ENCODE measurements at regions not wholly inside any gene's neighbourhood (a gene's known extent, or its start where the extent isn't known, plus 50 kb on each side); places are given as distances from the start of the nearest gene placed in this dataset.

DNA sequence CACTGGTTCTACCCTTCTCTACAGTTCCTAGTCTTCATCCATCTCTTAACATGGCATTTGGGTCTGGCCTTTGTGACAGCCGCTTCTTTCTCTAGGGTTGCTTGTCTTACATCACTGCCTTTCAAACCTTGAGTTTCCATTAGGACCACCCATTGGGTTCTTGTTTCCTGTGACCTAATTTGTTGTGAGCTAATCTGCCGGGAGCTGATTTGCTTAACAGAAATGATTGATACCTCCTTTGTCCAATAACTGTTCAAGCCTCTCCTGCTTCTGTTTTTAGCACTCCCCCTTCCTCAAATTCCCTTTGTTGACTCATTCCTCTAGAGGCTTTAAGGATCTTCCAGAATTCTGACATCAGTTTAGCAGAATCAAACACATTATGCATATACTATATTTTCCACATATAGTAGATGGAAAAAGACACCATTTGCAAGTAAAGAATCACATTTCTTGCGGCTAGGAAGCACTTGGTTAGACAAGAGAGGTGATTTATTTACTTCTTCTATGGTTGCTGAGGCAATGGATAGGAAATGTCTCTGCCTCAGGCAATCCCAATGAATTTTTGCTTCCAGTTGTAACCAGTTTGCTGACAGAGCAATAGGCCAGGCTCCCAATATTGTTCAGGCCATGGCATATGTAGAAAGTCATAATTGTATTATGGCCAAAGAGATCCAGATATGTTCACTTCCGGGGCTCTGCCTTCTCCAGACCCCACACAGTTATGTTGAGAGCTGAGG, 130.7 kb downstream of the SNX19 start:
- H3K4me3 ChIP-seq = no peak overlapping the region

DNA sequence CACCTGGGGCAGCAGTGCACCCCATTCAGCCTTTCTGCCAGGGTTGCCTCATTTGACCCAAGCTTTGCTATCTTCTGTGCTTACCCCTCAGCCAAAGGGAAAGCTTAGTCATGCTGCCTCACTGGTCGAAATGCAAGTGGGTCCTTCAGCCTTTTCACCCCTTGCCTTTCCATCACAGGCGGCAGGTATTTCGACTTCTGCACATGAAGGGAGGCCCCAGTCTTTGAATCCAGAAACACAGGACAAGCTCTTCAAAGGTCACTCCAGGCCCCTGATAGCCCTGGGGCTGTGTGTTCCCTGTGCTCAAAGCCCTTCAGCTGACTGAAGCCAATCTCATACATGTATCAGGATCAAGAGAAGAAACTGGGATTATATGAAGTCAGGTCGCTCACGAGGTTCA, 129.7 kb downstream of the SNX19 start:
- Histone ChIP-seq H3K36me3 (no peaks in the 10 kb centered on the region), H3K4me3 (no peak overlapping the region), H3K27ac (no peak overlapping the region), H3K4me1 (no peaks in the 10 kb centered on the region), H3K9me3 (no peaks in the 10 kb centered on the region), H3K27me3 (no peaks in the 10 kb centered on the region)
- 71 to 84% methylated on average over 5 of the region's 5 CpGs for WGBS, 2 donors
- intact Hi-C loops (cut with DNase I) = no loop called here
- DNase-seq (no peak), FAIRE-seq (no peak), ATAC-seq (no peak)
- TF ChIP-seq, protein P1, sequence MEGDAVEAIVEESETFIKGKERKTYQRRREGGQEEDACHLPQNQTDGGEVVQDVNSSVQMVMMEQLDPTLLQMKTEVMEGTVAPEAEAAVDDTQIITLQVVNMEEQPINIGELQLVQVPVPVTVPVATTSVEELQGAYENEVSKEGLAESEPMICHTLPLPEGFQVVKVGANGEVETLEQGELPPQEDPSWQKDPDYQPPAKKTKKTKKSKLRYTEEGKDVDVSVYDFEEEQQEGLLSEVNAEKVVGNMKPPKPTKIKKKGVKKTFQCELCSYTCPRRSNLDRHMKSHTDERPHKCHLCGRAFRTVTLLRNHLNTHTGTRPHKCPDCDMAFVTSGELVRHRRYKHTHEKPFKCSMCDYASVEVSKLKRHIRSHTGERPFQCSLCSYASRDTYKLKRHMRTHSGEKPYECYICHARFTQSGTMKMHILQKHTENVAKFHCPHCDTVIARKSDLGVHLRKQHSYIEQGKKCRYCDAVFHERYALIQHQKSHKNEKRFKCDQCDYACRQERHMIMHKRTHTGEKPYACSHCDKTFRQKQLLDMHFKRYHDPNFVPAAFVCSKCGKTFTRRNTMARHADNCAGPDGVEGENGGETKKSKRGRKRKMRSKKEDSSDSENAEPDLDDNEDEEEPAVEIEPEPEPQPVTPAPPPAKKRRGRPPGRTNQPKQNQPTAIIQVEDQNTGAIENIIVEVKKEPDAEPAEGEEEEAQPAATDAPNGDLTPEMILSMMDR (IDR thresholded peaks at IDR 0.05) = no peak

More for the DNA sequence above, 130.7 kb downstream of the SNX19 start:
- Histone ChIP-seq H3K9me3 (no peaks in the 10 kb centered on the region), H3K36me3 (no peaks in the 10 kb centered on the region), H3K27me3 (no peaks in the 10 kb centered on the region), H3K4me1 (no peaks in the 10 kb centered on the region), H3K27ac (no peak overlapping the region)
- DNase-seq = no peak
- FAIRE-seq = no peak
- TF ChIP-seq, protein P1 (IDR thresholded peaks at IDR 0.05) = no peak
- WGBS, 2 donors = 80 to 81% methylated on average over 4 of the region's 4 CpGs
- ATAC-seq = no peak
- intact Hi-C loops (cut with DNase I) = no loop called here

DNA sequence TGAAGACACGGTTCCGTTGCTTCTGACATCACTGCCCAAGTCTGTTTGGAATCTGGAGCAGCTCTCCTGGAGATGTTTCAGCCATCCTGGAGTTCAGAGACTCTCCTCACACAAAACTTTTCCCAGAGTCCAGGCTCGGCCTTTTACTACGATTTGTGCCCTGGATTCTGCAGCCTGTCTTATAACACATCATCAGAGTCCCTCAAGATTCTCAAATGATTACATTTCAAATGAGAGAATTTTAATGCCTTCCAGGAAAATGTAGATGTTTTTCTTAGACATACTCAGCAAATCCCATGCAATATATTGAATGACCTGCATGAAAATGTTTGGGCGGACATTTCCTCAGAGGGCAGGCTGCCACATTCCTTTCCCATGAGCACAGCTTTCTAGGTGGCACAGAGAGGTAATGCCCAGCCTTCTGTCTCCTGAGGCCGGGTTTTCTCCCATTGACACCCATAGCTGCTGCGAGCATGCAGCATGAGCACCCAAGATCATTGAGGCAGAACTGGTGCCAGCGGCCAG, 129.1 kb downstream of the SNX19 start:
- FAIRE-seq = no peak
- peak in 3 of 6 donors; percentile 27 to 52 (median 34) for DNase-seq
- TF ChIP-seq, protein P1 (IDR thresholded peaks at IDR 0.05) = no peak
- intact Hi-C loops (cut with DNase I) = no loop called here
- H3K36me3 ChIP-seq = no peaks in the 10 kb centered on the region
- no peaks in the 10 kb centered on the region for H3K27me3 ChIP-seq
- H3K4me3 ChIP-seq = no peak overlapping the region
- 62 to 71% methylated on average over 8 of the region's 8 CpGs for WGBS, 2 donors
- no peaks in the 10 kb centered on the region for H3K4me1 ChIP-seq
- H3K9me3 ChIP-seq = no peaks in the 10 kb centered on the region
- H3K27ac ChIP-seq = peak overlapping the region in 2 of 4 donors; percentile 17 to 38
- peak; percentile 50 to 87 (median 70) for ATAC-seq

DNA sequence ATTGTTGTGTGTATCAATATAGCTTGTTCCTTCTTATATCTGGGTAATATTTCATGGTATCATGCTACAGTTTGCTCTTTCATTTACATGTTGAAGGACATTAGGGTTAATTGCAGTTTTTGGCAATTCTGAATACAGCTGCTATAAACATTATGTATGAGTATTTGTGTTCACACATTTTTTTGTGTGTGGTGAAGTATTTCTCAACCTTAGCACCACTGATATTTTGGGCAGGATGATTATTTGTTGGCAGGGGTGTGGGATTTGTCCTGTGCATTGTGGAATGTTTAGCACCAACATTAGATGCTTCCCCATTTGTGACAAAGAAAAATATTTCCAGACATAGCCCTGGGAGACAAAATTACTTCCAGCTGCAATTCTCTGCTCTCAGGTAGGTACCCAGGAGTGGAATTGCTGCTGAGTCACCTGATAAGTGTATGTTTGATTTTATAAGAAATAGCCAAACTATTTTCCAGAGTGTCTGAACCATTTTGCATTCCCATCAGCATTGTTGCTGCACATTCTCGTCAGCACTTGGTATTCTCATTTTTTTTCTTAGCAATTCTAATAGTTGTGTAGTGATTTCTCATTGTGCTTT, 128.2 kb downstream of the SNX19 start:
- DNase-seq (no peak), FAIRE-seq (no peak), ATAC-seq (no peak)
- intact Hi-C loops (cut with DNase I) = no loop called here
- Histone ChIP-seq H3K27ac (peak overlapping the region in 2 of 4 donors; percentile 17 to 38), H3K4me3 (no peak overlapping the region), H3K36me3 (no peaks in the 10 kb centered on the region), H3K4me1 (no peaks in the 10 kb centered on the region), H3K9me3 (no peaks in the 10 kb centered on the region), H3K27me3 (no peaks in the 10 kb centered on the region)
- TF ChIP-seq, protein P1 (IDR thresholded peaks at IDR 0.05) = no peak
- WGBS, 2 donors = 70 to 82% methylated on average over 1 of the region's 1 CpG
